ENCODE measurements at regions not wholly inside any gene's neighbourhood (a gene's known extent, or its start where the extent isn't known, plus 50 kb on each side); places are given as distances from the start of the nearest gene placed in this dataset.
A peak's percentile ranks its signal among the peaks of the same experiment; 100 is the strongest.

- DNase-seq (ENCODE audit: low spot score), result no peak
- ATAC-seq, result no peak
Observed at GRCh38 chr12:13691598-13691997, 289.8 kb downstream of the GRIN2B start.

- ATAC-seq (no peak), DNase-seq (ENCODE audit: low spot score) (no peak)
Observed at GRCh38 chr12:13687633-13688032, 293.8 kb downstream of the GRIN2B start.

- DNase-seq (ENCODE audit: low spot score), result no peak
- no peak for ATAC-seq
Observed at GRCh38 chr12:13686260-13686659, 295.1 kb downstream of the GRIN2B start.

- DNase-seq (ENCODE audit: low spot score) (no peak), ATAC-seq (no peak)
Observed at GRCh38 chr12:13680916-13681315, 300.5 kb downstream of the GRIN2B start.

GRCh38 chr12:13676880-13677279 lies 304.5 kb downstream of the GRIN2B start:
- DNase-seq (ENCODE audit: low spot score), result no peak
- no peak for ATAC-seq

- ATAC-seq, result no peak
- DNase-seq (ENCODE audit: low spot score), result no peak
Observed at GRCh38 chr12:13670285-13670866, 311.0 kb downstream of the GRIN2B start.

- ATAC-seq, result no peak
- no peak for DNase-seq (ENCODE audit: low spot score)
Observed at GRCh38 chr12:13668880-13669279, 312.5 kb downstream of the GRIN2B start.

GRCh38 chr12:13666806-13667205 lies 314.6 kb downstream of the GRIN2B start:
- DNase-seq (ENCODE audit: low spot score), result no peak
- ATAC-seq, result peak; percentile 31

GRCh38 chr12:13661005-13661887 lies 320.2 kb downstream of the GRIN2B start:
- DNase-seq (ENCODE audit: low spot score) (peak; percentile 52), ATAC-seq (peak; percentile 99)

- DNase-seq (ENCODE audit: low spot score), result no peak
- no peak for ATAC-seq
Observed at GRCh38 chr12:13654456-13654855, 326.9 kb downstream of the GRIN2B start.

- ATAC-seq (no peak), DNase-seq (ENCODE audit: low spot score) (no peak)
Observed at GRCh38 chr12:13652105-13652504, 329.3 kb downstream of the GRIN2B start.

- DNase-seq (ENCODE audit: low spot score), result no peak
Observed at GRCh38 chr12:13635709-13636108, 345.7 kb downstream of the GRIN2B start.

GRCh38 chr12:13631873-13632272 lies 349.5 kb downstream of the GRIN2B start:
- ATAC-seq (no peak), DNase-seq (ENCODE audit: low spot score) (no peak)

More at GRCh38 chr12:13635709-13636108, 345.7 kb downstream of the GRIN2B start:
- ATAC-seq, result no peak

- ATAC-seq (no peak), DNase-seq (ENCODE audit: low spot score) (no peak)
Observed at GRCh38 chr12:13630354-13630753, 351.0 kb downstream of the GRIN2B start.

GRCh38 chr12:13628067-13628466 lies 353.3 kb downstream of the GRIN2B start:
- ATAC-seq (no peak), DNase-seq (ENCODE audit: low spot score) (no peak)

GRCh38 chr12:13627536-13627935 lies 353.9 kb downstream of the GRIN2B start:
- no peak for DNase-seq (ENCODE audit: low spot score)

GRCh38 chr12:13613297-13613696 lies 368.1 kb downstream of the GRIN2B start:
- ATAC-seq (no peak), DNase-seq (ENCODE audit: low spot score) (no peak)

More at GRCh38 chr12:13627536-13627935, 353.9 kb downstream of the GRIN2B start:
- ATAC-seq, result peak; percentile 51

- ATAC-seq, result peak; percentile 90
- no peak for DNase-seq (ENCODE audit: low spot score)
Observed at GRCh38 chr12:13609894-13610679, 371.3 kb downstream of the GRIN2B start.

GRCh38 chr12:13606290-13606689 lies 375.1 kb downstream of the GRIN2B start:
- DNase-seq (ENCODE audit: low spot score), result no peak
- ATAC-seq, result no peak

- no peak for ATAC-seq
- DNase-seq (ENCODE audit: low spot score), result no peak
Observed at GRCh38 chr12:13603953-13604352, 377.4 kb downstream of the GRIN2B start.

GRCh38 chr12:13602172-13602571 lies 379.2 kb downstream of the GRIN2B start:
- no peak for DNase-seq (ENCODE audit: low spot score)
- peak; percentile 76 for ATAC-seq

GRCh38 chr12:13599176-13599575 lies 382.2 kb downstream of the GRIN2B start:
- DNase-seq (ENCODE audit: low spot score) (no peak), ATAC-seq (no peak)

Data from left lobe of liver (tissue), 2 donors.